Right lung (tissue), 2 donors: ENCODE measurements at regions not wholly inside any gene's neighbourhood (a gene's known extent, or its start where the extent isn't known, plus 50 kb on each side); places are given as distances from the start of the nearest gene placed in this dataset.

ENCODE experiments used
- DNase-seq, 2 donors: peaks; one replicate each; pipeline ENCODE4 v3.0.0-alpha.2; 2013

GRCh38 chr13:59487883-59488282 is 675.8 kb downstream of the DIAPH3 start:
- DNase-seq, result no peak

- no peak for DNase-seq
Measured at GRCh38 chr13:59488436-59488835, 675.3 kb downstream of the DIAPH3 start.

GRCh38 chr13:59490651-59491050 is 673.1 kb downstream of the DIAPH3 start:
- no peak for DNase-seq

GRCh38 chr13:59492030-59492636 is 671.6 kb downstream of the DIAPH3 start:
- no peak for DNase-seq

- no peak for DNase-seq
Measured at GRCh38 chr13:59493436-59493965, 670.2 kb downstream of the DIAPH3 start.

- DNase-seq, result no peak
Measured at GRCh38 chr13:59494151-59494550, 669.6 kb downstream of the DIAPH3 start.

GRCh38 chr13:59494560-59494970 is 669.2 kb downstream of the DIAPH3 start:
- peak; percentile 31 to 35 for DNase-seq

- DNase-seq, result no peak
Measured at GRCh38 chr13:59495299-59495698, 668.4 kb downstream of the DIAPH3 start.

- no peak for DNase-seq
Measured at GRCh38 chr13:59495936-59496512, 667.7 kb downstream of the DIAPH3 start.

GRCh38 chr13:59497621-59498247 is 666.0 kb downstream of the DIAPH3 start:
- no peak for DNase-seq

GRCh38 chr13:59501004-59501403 is 662.7 kb downstream of the DIAPH3 start:
- no peak for DNase-seq

- DNase-seq, result no peak
Measured at GRCh38 chr13:59504407-59504806, 659.3 kb downstream of the DIAPH3 start.

- no peak for DNase-seq
Measured at GRCh38 chr13:59510386-59510785, 653.3 kb downstream of the DIAPH3 start.

- DNase-seq, result no peak
Measured at GRCh38 chr13:59513686-59514085, 650.0 kb downstream of the DIAPH3 start.

GRCh38 chr13:59514316-59514715 is 649.4 kb downstream of the DIAPH3 start:
- no peak for DNase-seq

- DNase-seq, result no peak
Measured at GRCh38 chr13:59519819-59520218, 643.9 kb downstream of the DIAPH3 start.

GRCh38 chr13:59521549-59521948 is 642.2 kb downstream of the DIAPH3 start:
- no peak for DNase-seq

- DNase-seq, result no peak
Measured at GRCh38 chr13:59522652-59523051, 641.1 kb downstream of the DIAPH3 start.

- no peak for DNase-seq
Measured at GRCh38 chr13:59527500-59527899, 636.2 kb downstream of the DIAPH3 start.

GRCh38 chr13:59531571-59532091 is 632.1 kb downstream of the DIAPH3 start:
- DNase-seq, result peak; percentile 52 to 55

- no peak for DNase-seq
Measured at GRCh38 chr13:59532405-59532804, 631.3 kb downstream of the DIAPH3 start.

GRCh38 chr13:59533561-59534555 is 629.9 kb downstream of the DIAPH3 start:
- DNase-seq, result no peak
